ENCODE measurements at regions not wholly inside any gene's neighbourhood (a gene's known extent, or its start where the extent isn't known, plus 50 kb on each side); places are given as distances from the start of the nearest gene placed in this dataset.

DNA sequence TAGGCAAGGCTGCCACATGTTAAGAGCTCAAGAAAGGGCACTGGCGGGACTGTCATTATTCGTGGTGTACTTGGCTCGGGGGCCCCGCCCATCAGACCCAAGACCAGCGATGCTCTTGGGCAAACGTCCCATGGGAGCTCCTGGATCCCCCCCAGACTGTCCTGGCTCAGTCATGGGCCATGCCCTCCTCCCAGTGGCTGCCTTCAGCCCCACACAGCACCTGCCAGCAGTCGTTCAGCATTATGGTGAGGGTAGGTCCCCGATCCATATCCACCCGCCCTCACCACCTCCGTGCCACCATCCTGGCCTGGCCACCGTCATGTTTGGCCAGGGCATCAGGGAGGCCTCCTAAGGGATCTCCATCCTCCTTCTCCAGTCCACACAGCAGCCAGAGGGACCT, 51.4 kb upstream of the IQSEC1 start:
- Mint-ChIP-seq H3K36me3 (ENCODE audit: low read depth) (no peaks in the 10 kb centered on the region), H3K27ac (no peak overlapping the region), H3K4me3 (no peak overlapping the region), H3K9me3 (no peaks in the 10 kb centered on the region), H3K27me3 (peaks cover 21% of the 10 kb centered on the region), H3K4me1 (no peaks in the 10 kb centered on the region)
- DNase-seq = no peak
- CTCF ChIA-PET = no interaction called here
- POLR2A ChIA-PET = no interaction called here

DNA sequence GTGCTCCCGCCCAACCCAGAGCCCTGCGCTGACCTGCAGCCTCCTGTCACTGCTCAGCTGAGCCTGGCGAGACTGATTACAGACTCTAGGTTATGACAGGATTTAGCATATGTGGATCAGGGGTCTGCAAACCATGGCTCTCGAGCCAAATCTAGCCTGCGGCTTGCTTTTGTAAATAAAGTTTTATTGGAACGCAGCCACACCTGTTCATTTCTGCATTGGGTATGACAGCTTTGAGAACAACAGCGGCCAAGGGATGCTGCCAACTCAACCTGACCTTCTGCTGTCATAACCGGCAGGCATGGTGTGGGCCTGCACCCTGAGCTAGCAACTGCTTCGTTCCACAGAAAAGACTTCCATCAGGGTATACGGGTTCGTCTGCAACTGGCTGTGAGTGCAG, 50.5 kb upstream of the IQSEC1 start:
- Mint-ChIP-seq H3K4me3 (no peak overlapping the region), H3K9me3 (no peaks in the 10 kb centered on the region), H3K36me3 (ENCODE audit: low read depth) (no peaks in the 10 kb centered on the region), H3K4me1 (no peaks in the 10 kb centered on the region), H3K27me3 (peaks cover 18% of the 10 kb centered on the region), H3K27ac (no peak overlapping the region)
- CTCF ChIA-PET = no interaction called here
- POLR2A ChIA-PET = no interaction called here
- DNase-seq = no peak

DNA sequence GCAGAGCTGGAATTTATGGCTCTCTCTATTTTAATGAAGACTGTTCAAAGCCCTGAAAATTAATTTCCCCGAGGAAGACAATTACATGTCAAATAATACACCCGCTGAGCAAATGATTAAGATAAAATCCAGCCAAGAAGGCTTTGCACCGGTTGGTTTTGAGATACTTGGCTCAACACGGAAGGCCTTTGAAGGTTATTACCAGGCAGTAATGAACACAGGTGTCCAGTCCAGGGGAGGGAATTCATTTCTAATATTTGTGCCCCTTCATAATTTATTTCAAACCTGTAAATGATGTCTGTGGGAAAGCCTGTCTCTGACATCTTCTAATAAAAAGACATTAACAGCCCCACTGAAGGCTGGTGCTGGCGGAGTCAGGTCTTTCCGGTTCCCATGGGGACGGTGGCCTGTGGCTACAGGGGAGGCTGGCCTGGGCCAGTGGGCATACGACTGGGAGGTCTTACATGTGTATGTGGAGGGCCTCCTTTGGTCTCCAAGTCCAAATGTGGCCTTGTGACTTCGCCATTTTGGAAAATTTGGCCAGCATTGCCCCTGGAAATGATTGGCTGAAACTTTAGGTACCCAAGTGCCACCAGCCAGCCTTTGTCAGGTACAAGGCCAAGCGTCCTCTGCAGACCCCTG, 49.9 kb upstream of the IQSEC1 start:
- H3K4me3 Mint-ChIP-seq = no peak overlapping the region
- H3K36me3 Mint-ChIP-seq (ENCODE audit: low read depth) = no peaks in the 10 kb centered on the region
- CTCF ChIA-PET = no interaction called here
- H3K27me3 Mint-ChIP-seq = peaks cover 14% of the 10 kb centered on the region
- H3K9me3 Mint-ChIP-seq = no peaks in the 10 kb centered on the region
- DNase-seq = no peak
- POLR2A ChIA-PET = no interaction called here
- H3K27ac Mint-ChIP-seq = no peak overlapping the region
- no peaks in the 10 kb centered on the region for H3K4me1 Mint-ChIP-seq

Measured in activated CD4-positive, alpha-beta T cell treated with anti-CD3 and anti-CD28 coated beads, Interleukin-2, amount 10 ng/mL, durations not matched to agents 7 days and 5 days (primary cell).